ENCODE measurements at regions not wholly inside any gene's neighbourhood (a gene's known extent, or its start where the extent isn't known, plus 50 kb on each side); places are given as distances from the start of the nearest gene placed in this dataset.
"Not testable (repeated sequence)": the region's sequence is repeated elsewhere in the genome, so short reads cannot be mapped to it uniquely, and the experiment has no call there.

- Histone ChIP-seq H3K9me3 (replicated peaks) (no peaks in the 10 kb centered on the region), H3K4me3 (no peak overlapping the region), H3K36me3 (no peaks in the 10 kb centered on the region), H3K27ac (no peak overlapping the region), H3K27me3 (replicated peaks) (no peaks in the 10 kb centered on the region), H3K4me1 (replicated peaks) (no peaks in the 10 kb centered on the region)
- no peak for DNase-seq (ENCODE audit: low read depth in 1 of 2, low spot score in 2 of 2)
Observed at GRCh38 chr10:108574233-108574632, 1349.1 kb downstream of the XPNPEP1 start.

- no peaks in the 10 kb centered on the region for H3K36me3 ChIP-seq
- H3K27me3 ChIP-seq (replicated peaks) = no peaks in the 10 kb centered on the region
- H3K27ac ChIP-seq = no peak overlapping the region
- no peak for DNase-seq (ENCODE audit: low read depth in 1 of 2, low spot score in 2 of 2)
- H3K4me1 ChIP-seq (replicated peaks) = no peaks in the 10 kb centered on the region
- H3K4me3 ChIP-seq = no peak overlapping the region
- no peaks in the 10 kb centered on the region for H3K9me3 ChIP-seq (replicated peaks)
Observed at GRCh38 chr10:108568824-108569223, 1354.5 kb downstream of the XPNPEP1 start.

- no peak for DNase-seq (ENCODE audit: low read depth in 1 of 2, low spot score in 2 of 2)
- H3K4me1 ChIP-seq (replicated peaks) = no peaks in the 10 kb centered on the region
- H3K9me3 ChIP-seq (replicated peaks) = no peaks in the 10 kb centered on the region
- no peaks in the 10 kb centered on the region for H3K27me3 ChIP-seq (replicated peaks)
- H3K4me3 ChIP-seq = no peak overlapping the region
- H3K27ac ChIP-seq = no peak overlapping the region
- no peaks in the 10 kb centered on the region for H3K36me3 ChIP-seq
Observed at GRCh38 chr10:108567899-108568752, 1355.2 kb downstream of the XPNPEP1 start.

- Histone ChIP-seq H3K9me3 (replicated peaks) (no peaks in the 10 kb centered on the region), H3K4me3 (no peak overlapping the region), H3K36me3 (no peaks in the 10 kb centered on the region), H3K27me3 (replicated peaks) (no peaks in the 10 kb centered on the region), H3K27ac (no peak overlapping the region), H3K4me1 (replicated peaks) (no peaks in the 10 kb centered on the region)
- DNase-seq (ENCODE audit: low read depth in 1 of 2, low spot score in 2 of 2) = no peak
Observed at GRCh38 chr10:108566316-108567107, 1356.8 kb downstream of the XPNPEP1 start.

- no peaks in the 10 kb centered on the region for H3K9me3 ChIP-seq (replicated peaks)
- no peak for DNase-seq (ENCODE audit: low read depth in 1 of 2, low spot score in 2 of 2)
- no peaks in the 10 kb centered on the region for H3K4me1 ChIP-seq (replicated peaks)
- H3K36me3 ChIP-seq = no peaks in the 10 kb centered on the region
- no peak overlapping the region for H3K4me3 ChIP-seq
- no peaks in the 10 kb centered on the region for H3K27me3 ChIP-seq (replicated peaks)
- no peak overlapping the region for H3K27ac ChIP-seq
Observed at GRCh38 chr10:108562105-108562504, 1361.2 kb downstream of the XPNPEP1 start.

GRCh38 chr10:108561649-108562048 lies 1361.7 kb downstream of the XPNPEP1 start:
- Histone ChIP-seq H3K4me1 (replicated peaks) (no peaks in the 10 kb centered on the region), H3K27ac (no peak overlapping the region), H3K36me3 (no peaks in the 10 kb centered on the region), H3K27me3 (replicated peaks) (no peaks in the 10 kb centered on the region), H3K9me3 (replicated peaks) (no peaks in the 10 kb centered on the region), H3K4me3 (no peak overlapping the region)
- DNase-seq (ENCODE audit: low read depth in 1 of 2, low spot score in 2 of 2) = no peak

GRCh38 chr10:108560488-108560887 lies 1362.8 kb downstream of the XPNPEP1 start:
- Histone ChIP-seq H3K27ac (no peak overlapping the region), H3K36me3 (no peaks in the 10 kb centered on the region), H3K27me3 (replicated peaks) (no peaks in the 10 kb centered on the region), H3K4me3 (no peak overlapping the region), H3K4me1 (replicated peaks) (no peaks in the 10 kb centered on the region), H3K9me3 (replicated peaks) (no peaks in the 10 kb centered on the region)
- DNase-seq (ENCODE audit: low read depth in 1 of 2, low spot score in 2 of 2) = no peak

- H3K36me3 ChIP-seq = no peaks in the 10 kb centered on the region
- no peaks in the 10 kb centered on the region for H3K27me3 ChIP-seq (replicated peaks)
- H3K4me3 ChIP-seq = no peak overlapping the region
- no peak for DNase-seq (ENCODE audit: low read depth in 1 of 2, low spot score in 2 of 2)
- no peaks in the 10 kb centered on the region for H3K4me1 ChIP-seq (replicated peaks)
- no peak overlapping the region for H3K27ac ChIP-seq
- no peaks in the 10 kb centered on the region for H3K9me3 ChIP-seq (replicated peaks)
Observed at GRCh38 chr10:108556186-108556585, 1367.1 kb downstream of the XPNPEP1 start.

- no peaks in the 10 kb centered on the region for H3K27me3 ChIP-seq (replicated peaks)
- DNase-seq (ENCODE audit: low read depth in 1 of 2, low spot score in 2 of 2) = no peak
Observed at GRCh38 chr10:108545921-108546320, 1377.4 kb downstream of the XPNPEP1 start.

GRCh38 chr10:108544500-108545120 lies 1378.7 kb downstream of the XPNPEP1 start:
- no peak for DNase-seq (ENCODE audit: low read depth in 1 of 2, low spot score in 2 of 2)
- no peaks in the 10 kb centered on the region for H3K36me3 ChIP-seq

More at GRCh38 chr10:108545921-108546320, 1377.4 kb downstream of the XPNPEP1 start:
- H3K9me3 ChIP-seq (replicated peaks) = no peaks in the 10 kb centered on the region
- no peaks in the 10 kb centered on the region for H3K36me3 ChIP-seq
- H3K4me1 ChIP-seq (replicated peaks) = no peaks in the 10 kb centered on the region
- no peak overlapping the region for H3K27ac ChIP-seq
- no peak overlapping the region for H3K4me3 ChIP-seq

GRCh38 chr10:108533551-108533950 lies 1369.0 kb upstream of the SORCS1 start:
- DNase-seq (ENCODE audit: low read depth in 1 of 2, low spot score in 2 of 2); H3K36me3 ChIP-seq; H3K27me3 ChIP-seq (replicated peaks); H3K4me3 ChIP-seq; H3K27ac ChIP-seq; H3K4me1 ChIP-seq (replicated peaks); H3K9me3 ChIP-seq (replicated peaks): not testable (repeated sequence)

More at GRCh38 chr10:108544500-108545120, 1378.7 kb downstream of the XPNPEP1 start:
- no peaks in the 10 kb centered on the region for H3K9me3 ChIP-seq (replicated peaks)
- H3K4me3 ChIP-seq = no peak overlapping the region
- no peaks in the 10 kb centered on the region for H3K4me1 ChIP-seq (replicated peaks)
- no peaks in the 10 kb centered on the region for H3K27me3 ChIP-seq (replicated peaks)
- no peak overlapping the region for H3K27ac ChIP-seq

- H3K9me3 ChIP-seq (replicated peaks) = no peaks in the 10 kb centered on the region
- H3K4me1 ChIP-seq (replicated peaks) = no peaks in the 10 kb centered on the region
- H3K27ac ChIP-seq = no peak overlapping the region
- DNase-seq (ENCODE audit: low read depth in 1 of 2, low spot score in 2 of 2) = no peak
- no peaks in the 10 kb centered on the region for H3K27me3 ChIP-seq (replicated peaks)
- no peaks in the 10 kb centered on the region for H3K36me3 ChIP-seq
- no peak overlapping the region for H3K4me3 ChIP-seq
Observed at GRCh38 chr10:108523016-108523800, 1358.7 kb upstream of the SORCS1 start.

GRCh38 chr10:108521827-108522492 lies 1357.5 kb upstream of the SORCS1 start:
- no peak for DNase-seq (ENCODE audit: low read depth in 1 of 2, low spot score in 2 of 2)
- Histone ChIP-seq H3K27ac (no peak overlapping the region), H3K9me3 (replicated peaks) (no peaks in the 10 kb centered on the region), H3K36me3 (no peaks in the 10 kb centered on the region), H3K4me1 (replicated peaks) (no peaks in the 10 kb centered on the region), H3K27me3 (replicated peaks) (no peaks in the 10 kb centered on the region), H3K4me3 (no peak overlapping the region)

All from SJSA1 (cell line).